K562 (cell line): ENCODE measurements at regions not wholly inside any gene's neighbourhood (a gene's known extent, or its start where the extent isn't known, plus 50 kb on each side); places are given as distances from the start of the nearest gene placed in this dataset.

ENCODE experiments used
- ATAC-seq: fragments of 200-7000 bp; cut with Tn5 transposase; 3 replicates; pipeline ENCODE4 v1.9.1; 2020; ENCODE audit warnings: moderate library complexity
- BruUV-seq: library from RNA; stranded (reverse); fragments of 400-500 nt; replicated peaks from 2 replicates; lab custom pipeline; 2021; lab: Mats Ljungman, UMichigan
- CTCF ChIA-PET: fragments of 300-600 bp; formaldehyde crosslinking; extraction: SDS; loops from one replicate; lab custom pipeline; 2021; ENCODE audit warnings: low intra/inter-chr PET ratio; lab: Yijun Ruan, JAX
- POLR2A ChIA-PET: fragments of 300-600, 350-650 bp; sonication (Branson Sonifier 250); formaldehyde crosslinking; extraction: SDS; loops from one replicate; lab custom pipeline; 2021; ENCODE audit warnings: antibody characterized with exemption, inconsistent platforms; lab: Yijun Ruan, JAX
- DNase-seq, 4 experiments: peaks; one replicate each; pipeline versions ENCODE4 v3.0.0 to v3.0.0-alpha.2; 2011 to 2018; ENCODE audit warnings: low spot score in 3 of 4, mixed read lengths in 3 of 4; ENCODE audit errors: extremely low read depth in 1 of 4
- FAIRE-seq: peaks from 2 replicates; lab custom pipeline; 2011; peaks lifted over from hg19 to GRCh38; lab: Jason Lieb, UNC
- H2AFZ ChIP-seq: 2 replicates; pipeline ENCODE4 v1.6.0; 2011; ENCODE audit warnings: low read depth, low read length, control low read depth, inconsistent platforms
- H3K27ac ChIP-seq: fragments of 200-600 bp; 3 replicates; pipeline ENCODE4 v1.8.0; 2011; ENCODE audit warnings: low read depth, mild to moderate bottlenecking, control low read depth, inconsistent platforms, low read length, moderate library complexity, mixed read lengths; ENCODE audit errors: extremely low read depth
- H3K27me3 ChIP-seq, 2 experiments: fragments of 300-600 bp in 1 of 2; 2 replicates in 1 of 2; 3 replicates in 1 of 2; pipeline versions ENCODE4 v1.6.0 to v1.8.0; 2011; ENCODE audit warnings: inconsistent platforms in 2 of 2, low read length in 2 of 2, mild to moderate bottlenecking in 1 of 2, mixed read lengths in 1 of 2, moderate library complexity in 1 of 2; ENCODE audit not compliant: control insufficient read depth in 2 of 2, insufficient read depth in 2 of 2
- H3K36me3 ChIP-seq: fragments of 300-600 bp; 3 replicates; pipeline ENCODE4 v1.8.0; 2011; ENCODE audit warnings: mild to moderate bottlenecking, low read length, inconsistent platforms; ENCODE audit not compliant: control insufficient read depth, insufficient read depth
- H3K4me1 ChIP-seq, 2 experiments: fragments of 200-600 bp in 1 of 2; replicated peaks in 1 of 2; 2 replicates in 1 of 2; 3 replicates in 1 of 2; pipeline versions ENCODE4 v1.5.1 to v1.8.0; 2011; ENCODE audit warnings: inconsistent platforms in 2 of 2, low read length in 2 of 2, mild to moderate bottlenecking in 1 of 2, mixed read lengths in 1 of 2, moderate library complexity in 1 of 2; ENCODE audit not compliant: control insufficient read depth in 2 of 2, insufficient read depth in 2 of 2
- H3K4me2 ChIP-seq: 2 replicates; pipeline ENCODE4 v1.6.1; 2011; ENCODE audit warnings: low read length, control low read depth, inconsistent platforms, mixed read lengths; ENCODE audit not compliant: insufficient read depth
- H3K4me3 ChIP-seq: fragments of 200-600 bp; sonication (generic), shearing (Covaris generic); 2 replicates; pipeline ENCODE4 v1.5.1; 2016; ENCODE audit warnings: control low read depth, inconsistent platforms
- H3K79me2 ChIP-seq: fragments of 200-600 bp; 3 replicates; pipeline ENCODE4 v1.8.0; 2011; ENCODE audit warnings: low read length, inconsistent platforms; ENCODE audit not compliant: control insufficient read depth, insufficient read depth
- H3K9ac ChIP-seq, 2 experiments: 2 replicates each; pipeline versions ENCODE4 v1.6.0 to v1.6.1; 2011; ENCODE audit warnings: low read depth in 2 of 2, low read length in 2 of 2, control low read depth in 1 of 2, inconsistent platforms in 1 of 2, mild to moderate bottlenecking in 1 of 2, mixed read lengths in 1 of 2; ENCODE audit not compliant: insufficient read depth in 1 of 2
- H3K9me1 ChIP-seq: one replicate; pipeline ENCODE4 v1.6.0; 2011; ENCODE audit warnings: inconsistent platforms, mild to moderate bottlenecking, low read length, moderate library complexity; ENCODE audit not compliant: control insufficient read depth, insufficient read depth
- H3K9me3 ChIP-seq: replicated peaks from 2 replicates; pipeline ENCODE4 v1.5.1; 2011; ENCODE audit warnings: low read depth, low read length, inconsistent platforms; ENCODE audit not compliant: control insufficient read depth, insufficient read depth
- H4K20me1 ChIP-seq: replicated peaks from 2 replicates; pipeline ENCODE4 v1.6.1; 2011; ENCODE audit warnings: low read length, inconsistent platforms, mixed read lengths; ENCODE audit not compliant: control insufficient read depth, insufficient read depth
- NFRKB ChIP-seq: fragments of 450-650 bp; IDR thresholded peaks from 2 replicates; pipeline ENCODE4 v1.6.1; 2016; ENCODE audit warnings: low read depth
- RB1 ChIP-seq: fragments of 450-650 bp; IDR thresholded peaks from 2 replicates; pipeline ENCODE4 v1.6.1; 2017; ENCODE audit warnings: low read depth, mild to moderate bottlenecking
- ZNF436 ChIP-seq: fragments of 250-450, 450-650 bp; sonication (Bioruptor Pico); formaldehyde crosslinking; IDR thresholded peaks from 2 replicates; pipeline ENCODE4 v1.7.0; 2020; ENCODE audit warnings: mild to moderate bottlenecking
- ZNF592 ChIP-seq: fragments of 450-650 bp; IDR thresholded peaks from 2 replicates; pipeline ENCODE4 v1.6.1; 2017; ENCODE audit warnings: antibody characterized with exemption, mild to moderate bottlenecking
- WGBS: fragments of 100-300 bp; shearing (Covaris generic); methylation state at CpG from one replicate; pipeline ENCODE4 v1.1.6; 2016; ENCODE audit warnings: low coverage, mixed read lengths; ENCODE audit not compliant: insufficient coverage; ENCODE audit errors: missing lambda C conversion rate; 5-methylcytosine and 5-hydroxymethylcytosine counted together
- in situ Hi-C: fragments of 300-500 bp; cut with MboI; formaldehyde crosslinking; loops from 4 replicates; pipeline ENCODE4 v1.15.0; 2018; ENCODE audit warnings: inconsistent platforms, mixed read lengths
- intact Hi-C: fragments of 100-400 bp; cut with micrococcal nuclease; formaldehyde crosslinking; loops from 2 replicates; pipeline ENCODE4 v1.14.2; 2022

- in situ Hi-C loops: no loop called here
- Histone ChIP-seq H3K9ac (no peak overlapping the region), H3K36me3 (no peaks in the 10 kb centered on the region), H3K79me2 (no peaks in the 10 kb centered on the region), H3K9me3 (no peaks in the 10 kb centered on the region), H2AFZ (no peak overlapping the region), H3K27ac (no peak overlapping the region), H3K4me3 (no peak overlapping the region), H3K27me3 (no peaks in the 10 kb centered on the region), H4K20me1 (no peaks in the 10 kb centered on the region), H3K4me2 (no peak overlapping the region), H3K4me1 (no peaks in the 10 kb centered on the region), H3K9me1 (no peaks in the 10 kb centered on the region)
- ATAC-seq: no peak
- FAIRE-seq: no peak
- BruUV-seq: no TSS peak
- WGBS: 32% methylated on average over 3 of the region's 4 CpGs
- no peak for TF ChIP-seq NFRKB
- intact Hi-C loops: no loop called here
- ChIA-PET CTCF (no interaction called here), POLR2A (no interaction called here)
- no peak for DNase-seq
Measured at GRCh38 chr9:73761905-73762304, 610.2 kb downstream of the ANXA1 start.

- in situ Hi-C loops: no loop called here
- DNase-seq (no peak), FAIRE-seq (no peak), ATAC-seq (no peak)
- Histone ChIP-seq H2AFZ (no peak overlapping the region), H3K9me1 (no peaks in the 10 kb centered on the region), H4K20me1 (no peaks in the 10 kb centered on the region), H3K9ac (no peak overlapping the region), H3K4me1 (no peaks in the 10 kb centered on the region), H3K27ac (no peak overlapping the region), H3K9me3 (no peaks in the 10 kb centered on the region), H3K27me3 (no peaks in the 10 kb centered on the region), H3K36me3 (no peaks in the 10 kb centered on the region), H3K4me2 (no peak overlapping the region), H3K79me2 (no peaks in the 10 kb centered on the region), H3K4me3 (no peak overlapping the region)
- no TSS peak for BruUV-seq
- ChIA-PET POLR2A (no interaction called here), CTCF (no interaction called here)
- intact Hi-C loops: no loop called here
- WGBS: 50% methylated on average over 1 of the region's 1 CpG
- TF ChIP-seq RB1 (no peak), ZNF592 (no peak), ZNF436 (CRISPR knock-in tag) (no peak)
Measured at GRCh38 chr9:73773896-73774295, 622.2 kb downstream of the ANXA1 start.
